ENCODE measurements at regions not wholly inside any gene's neighbourhood (a gene's known extent, or its start where the extent isn't known, plus 50 kb on each side); places are given as distances from the start of the nearest gene placed in this dataset.
A peak's percentile ranks its signal among the peaks of the same experiment; 100 is the strongest.
"Not testable (repeated sequence)": the region's sequence is repeated elsewhere in the genome, so short reads cannot be mapped to it uniquely, and the experiment has no call there.

DNA sequence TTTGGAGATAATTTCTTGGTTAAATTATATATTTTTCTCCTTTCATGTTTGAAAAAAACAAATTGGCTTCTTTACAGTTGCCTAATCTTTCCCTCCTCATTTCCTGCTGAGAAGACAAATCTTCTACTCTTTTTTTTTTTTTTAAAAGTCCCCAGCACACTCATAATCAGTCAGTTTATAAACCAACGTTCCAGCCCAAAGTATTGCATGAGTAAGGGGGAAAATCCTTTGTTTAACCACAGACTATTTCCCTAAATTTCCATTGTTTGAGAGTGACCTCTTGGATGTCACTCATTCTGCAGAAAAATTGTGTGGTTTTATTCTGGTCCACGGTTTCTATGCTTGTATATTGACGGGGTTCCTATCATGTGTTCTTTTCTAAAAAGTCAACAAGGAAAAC is 55.1 kb upstream of the TLR4 start:
- no peak for DNase-seq (ENCODE audit: low read depth)

DNA sequence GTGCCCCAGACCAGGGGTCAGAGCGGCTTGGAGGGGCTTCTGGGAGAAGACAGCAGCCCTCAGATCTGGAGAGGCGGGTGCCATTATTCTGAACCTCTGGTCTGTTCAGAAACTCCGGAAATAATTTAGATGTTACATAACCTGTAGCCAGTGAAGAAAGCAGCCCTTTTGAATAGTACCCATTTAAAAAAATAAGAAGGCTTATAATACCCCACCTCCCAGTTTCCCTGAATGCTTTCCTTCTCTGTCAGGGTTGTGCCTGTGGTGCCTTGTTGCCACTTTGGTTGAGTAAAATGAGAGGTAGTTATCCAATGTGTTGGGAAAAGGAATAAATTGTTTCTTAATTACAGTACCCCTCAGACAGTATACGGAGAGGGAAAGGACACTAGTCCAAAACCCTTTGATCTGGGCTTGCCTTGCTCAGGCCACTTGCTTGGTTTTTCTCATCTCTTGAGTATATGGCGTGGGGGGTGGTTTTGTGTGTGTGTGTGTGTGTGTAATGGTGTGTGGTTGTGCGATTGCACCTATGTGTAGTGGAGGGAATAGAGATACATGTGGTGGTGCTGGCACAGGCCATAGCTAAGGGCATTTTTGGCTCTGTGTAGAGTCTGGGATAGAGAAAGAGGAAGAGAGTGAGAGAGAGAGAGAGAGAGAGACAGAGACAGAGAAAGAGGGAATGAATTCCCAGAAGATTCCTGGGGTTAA is 59.1 kb upstream of the TLR4 start:
- no peak for DNase-seq (ENCODE audit: low read depth)

DNA sequence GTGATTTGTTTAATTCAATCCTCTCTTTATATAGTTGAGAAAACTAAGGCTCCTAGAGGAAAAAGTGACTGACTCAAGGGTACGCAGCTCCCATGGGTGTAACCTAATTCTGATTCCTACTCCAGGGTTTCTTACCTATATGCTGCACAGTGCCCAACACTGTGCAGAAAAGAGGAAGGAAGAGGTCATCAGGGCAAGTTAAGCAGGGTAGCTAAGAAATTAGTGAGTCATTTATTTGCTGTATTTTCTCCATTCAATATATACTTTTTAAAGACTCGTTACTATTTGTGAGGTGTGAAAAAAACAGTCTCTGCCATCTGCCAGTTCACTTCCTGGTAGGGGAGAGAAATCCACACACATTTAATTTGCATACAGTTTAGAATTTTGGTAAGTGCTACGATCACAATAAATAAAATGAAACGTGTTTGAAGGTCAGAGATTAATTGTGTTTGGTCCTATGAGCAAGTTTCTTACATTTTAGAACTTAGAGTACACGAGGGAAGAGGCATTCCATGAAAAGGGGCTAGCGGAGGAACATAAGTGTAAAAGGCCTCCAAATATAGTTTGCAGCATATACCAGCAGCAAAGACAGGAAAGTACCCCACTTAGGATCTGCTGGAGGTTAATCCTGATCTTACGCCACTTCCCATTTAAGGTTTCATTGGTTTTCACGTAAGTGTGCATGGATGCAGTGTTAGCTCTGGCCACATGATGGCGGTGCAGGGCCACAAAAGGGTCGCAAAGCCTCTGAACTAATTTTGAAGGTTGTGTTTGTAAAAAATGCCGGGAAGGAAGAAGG is 59.9 kb upstream of the TLR4 start:
- peak; percentile 75 for DNase-seq (ENCODE audit: low read depth)

DNA sequence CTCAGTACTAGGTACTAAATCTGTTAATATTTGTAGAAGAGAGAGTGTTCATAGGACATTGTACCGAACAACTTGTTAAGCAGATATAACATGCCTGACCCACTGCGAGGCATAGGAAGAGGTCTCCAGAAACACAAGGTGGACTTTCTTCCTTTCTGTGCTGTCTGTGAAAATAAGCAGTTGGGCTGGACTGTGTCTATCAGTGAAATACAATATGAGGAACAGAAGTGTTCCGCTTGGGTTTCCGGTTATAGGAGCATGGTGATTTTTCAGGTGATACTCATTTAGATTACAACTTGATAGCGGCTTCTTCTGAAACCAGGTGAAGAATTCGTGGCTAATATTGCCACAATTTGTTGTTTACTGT is 60.9 kb upstream of the TLR4 start:
- DNase-seq (ENCODE audit: low read depth) = no peak

DNA sequence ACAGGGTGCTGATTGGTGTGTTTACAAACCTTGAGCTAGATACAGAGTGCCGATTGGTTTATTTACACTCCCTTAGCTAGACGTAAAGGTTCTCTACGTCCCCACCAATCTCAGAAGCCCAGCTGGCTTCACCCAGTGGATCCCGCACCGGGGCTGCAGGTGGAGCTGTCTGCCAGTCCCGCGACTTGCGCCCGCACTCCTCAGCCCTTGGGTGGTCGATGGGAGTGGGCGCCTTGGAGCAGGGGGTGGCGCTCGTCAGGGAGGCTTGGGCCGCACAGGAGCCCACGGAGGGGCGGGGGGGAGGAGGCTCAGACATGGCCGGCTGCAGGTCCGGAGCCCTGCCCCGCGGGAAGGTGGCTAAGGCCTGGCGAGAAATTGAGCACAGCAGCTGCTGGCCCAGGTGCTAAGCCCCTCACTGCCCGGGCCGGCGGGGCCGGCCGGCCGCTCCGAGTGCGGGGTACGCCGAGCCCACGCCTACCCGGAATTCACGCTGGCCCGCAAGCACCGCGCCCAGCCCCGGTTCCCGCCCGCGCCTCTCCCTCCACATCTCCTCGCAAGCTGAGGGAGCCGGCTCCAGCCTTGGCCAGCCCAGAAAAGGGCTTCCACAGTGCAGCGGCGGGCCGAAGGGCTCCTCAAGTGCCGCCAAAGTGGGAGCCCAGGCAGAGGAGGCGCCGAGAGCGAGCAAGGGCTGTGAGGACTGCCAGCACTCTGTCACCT is 61.5 kb upstream of the TLR4 start:
- DNase-seq (ENCODE audit: low read depth) = not testable (repeated sequence)

DNA sequence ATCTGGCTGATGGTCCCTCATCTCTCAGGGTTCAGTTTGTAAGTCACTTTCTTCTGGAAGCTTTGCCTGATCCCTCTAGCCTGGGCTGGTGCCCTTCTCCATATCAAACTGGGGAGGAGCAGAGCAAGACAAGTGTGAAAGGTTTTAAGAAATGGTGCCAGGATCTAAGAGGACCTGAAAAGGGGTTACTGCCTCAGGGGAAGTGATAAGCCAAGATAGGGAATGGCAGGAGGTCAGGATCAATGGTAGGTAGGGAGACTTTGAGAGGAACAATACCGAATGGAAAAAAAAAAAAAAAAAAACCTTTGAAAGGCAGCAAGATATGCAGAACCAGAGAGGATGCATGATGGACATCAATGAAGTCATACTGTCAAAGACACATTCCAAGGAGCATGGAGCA is 67.5 kb upstream of the TLR4 start:
- no peak for DNase-seq (ENCODE audit: low read depth)

DNA sequence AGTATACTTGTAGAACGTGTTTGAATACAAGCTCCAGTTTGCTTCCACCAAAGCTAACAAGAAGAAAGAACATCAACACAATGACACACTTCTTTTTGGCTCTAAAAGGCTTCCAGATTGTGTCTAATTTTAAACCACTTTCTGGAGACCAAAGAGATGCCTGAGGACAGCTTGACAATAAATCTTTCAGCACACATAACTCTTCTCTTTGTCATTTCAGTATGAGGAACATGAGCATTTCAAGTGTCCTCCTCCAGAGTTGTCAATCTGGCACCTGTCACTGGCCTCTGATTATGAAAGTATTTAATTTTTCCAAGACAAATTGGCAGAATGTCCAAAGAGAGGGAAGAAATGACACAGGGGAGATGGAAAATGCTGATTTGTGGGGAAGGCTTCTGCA is 79.0 kb upstream of the TLR4 start:
- no peak for DNase-seq (ENCODE audit: low read depth)

DNA sequence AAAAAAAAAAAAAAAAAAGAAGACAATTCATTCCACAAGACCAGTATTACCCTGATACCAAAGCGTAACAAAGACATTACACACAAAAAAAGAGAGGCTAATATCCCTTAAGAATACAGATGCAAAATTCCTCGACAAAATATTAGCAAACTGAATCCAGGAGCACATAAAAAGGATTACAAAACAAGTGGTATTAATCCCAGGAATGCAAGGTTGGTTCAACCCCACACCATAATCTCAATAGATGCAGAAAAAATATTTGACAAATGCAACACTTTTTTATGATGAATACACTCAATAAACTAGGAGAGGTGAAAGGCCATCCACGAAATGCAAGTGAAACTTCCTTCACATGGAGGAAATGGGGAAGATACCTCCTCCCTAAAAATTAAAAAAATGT is 80.1 kb upstream of the TLR4 start:
- no peak for DNase-seq (ENCODE audit: low read depth)

DNA sequence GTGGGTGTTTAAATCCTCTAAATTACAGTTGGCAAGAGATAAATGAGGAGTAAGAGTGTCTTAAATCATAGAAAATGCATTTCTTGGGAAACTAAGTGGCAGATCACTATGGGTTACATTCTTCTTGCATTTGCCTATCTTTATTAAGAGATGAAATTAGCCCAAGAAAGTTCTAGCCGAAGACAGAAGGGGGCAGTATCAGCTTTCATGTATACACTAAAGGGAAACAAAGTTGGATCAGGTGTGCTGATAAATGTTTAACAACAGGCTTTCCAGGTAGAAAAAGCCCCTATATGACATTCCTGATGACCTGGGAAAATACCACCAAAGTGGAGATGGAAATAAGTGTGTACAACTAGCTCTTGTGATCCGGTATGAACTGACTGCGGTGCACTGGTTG is 81.9 kb upstream of the TLR4 start:
- DNase-seq (ENCODE audit: low read depth) = peak; percentile 23

DNA sequence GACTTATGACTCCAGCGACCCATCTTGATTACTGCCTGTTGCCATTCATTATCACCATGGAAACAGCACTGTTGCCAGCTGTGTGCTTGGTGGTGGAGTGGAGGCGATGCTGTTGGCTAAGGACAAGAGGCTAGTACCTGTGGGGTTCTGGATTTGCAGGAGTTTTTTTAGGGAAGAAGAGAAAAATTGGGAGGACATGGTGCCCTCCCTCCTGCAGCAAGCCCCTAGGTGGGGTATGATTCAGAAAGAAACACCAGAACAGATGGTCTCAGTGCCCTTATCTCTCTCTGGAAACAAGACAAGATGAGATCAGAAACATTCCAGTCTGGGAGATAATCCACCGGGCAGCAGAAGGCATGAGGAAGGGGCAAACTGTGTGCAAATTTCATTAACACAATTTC is 87.8 kb upstream of the TLR4 start:
- DNase-seq (ENCODE audit: low read depth) = no peak

DNA sequence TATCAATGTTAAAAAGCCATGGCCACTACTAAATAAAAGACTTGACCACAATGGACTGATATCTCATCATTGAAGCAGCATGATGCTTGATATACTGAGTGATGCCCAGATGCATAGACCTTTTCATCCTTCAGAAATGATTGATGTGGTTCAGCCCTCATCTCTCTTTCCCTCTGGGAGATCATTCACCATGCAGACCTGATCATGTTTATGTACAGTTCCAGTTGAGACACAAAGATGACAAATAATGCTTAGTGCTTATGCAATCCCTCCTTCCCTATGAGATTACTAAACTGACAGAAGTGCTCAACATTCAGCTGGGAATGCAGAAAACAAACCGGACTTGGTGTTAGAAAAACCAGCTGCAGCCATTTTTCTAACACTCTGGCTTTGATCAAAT is 91.9 kb upstream of the TLR4 start:
- no peak for DNase-seq (ENCODE audit: low read depth)

DNA sequence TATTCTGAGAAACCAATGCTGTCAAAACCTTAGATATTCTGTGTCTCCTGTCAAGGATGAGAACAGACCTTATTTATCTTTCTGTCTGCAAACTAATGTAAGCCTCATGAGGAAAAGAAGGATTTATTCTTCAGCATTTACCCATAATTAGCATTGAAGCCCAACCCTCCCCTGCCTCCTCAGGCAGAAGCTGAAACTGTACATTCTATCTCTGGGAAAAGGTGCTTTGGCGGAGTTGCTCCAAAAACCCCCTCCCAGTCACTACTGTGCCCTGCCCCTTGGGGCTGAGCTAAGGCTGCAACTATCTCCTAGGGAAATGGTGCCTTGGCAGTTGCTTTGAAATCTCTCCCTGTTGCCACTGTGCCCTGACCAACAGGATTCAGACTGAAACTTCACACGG is 106.2 kb upstream of the TLR4 start:
- DNase-seq (ENCODE audit: low read depth) = no peak

DNA sequence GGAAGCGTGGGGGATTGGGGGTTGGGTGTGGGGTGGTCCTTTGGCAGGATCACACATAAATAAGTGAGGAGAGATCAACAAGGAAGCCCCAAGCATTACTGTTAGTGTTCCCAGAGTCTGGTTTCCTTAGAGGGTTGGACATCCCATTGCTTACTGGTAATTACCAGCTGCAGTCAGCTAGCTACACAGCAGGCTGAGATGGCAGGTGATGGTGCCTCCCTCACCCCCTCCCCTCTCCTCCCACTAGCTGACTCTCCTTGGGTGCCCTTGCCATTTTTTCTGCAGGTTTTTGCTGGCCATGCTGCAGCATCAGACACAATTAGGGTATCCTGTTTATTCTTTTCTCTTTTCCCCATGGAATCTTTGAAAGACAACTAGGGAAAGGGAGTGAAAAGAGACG is 107.5 kb upstream of the TLR4 start:
- DNase-seq (ENCODE audit: low read depth) = no peak

DNA sequence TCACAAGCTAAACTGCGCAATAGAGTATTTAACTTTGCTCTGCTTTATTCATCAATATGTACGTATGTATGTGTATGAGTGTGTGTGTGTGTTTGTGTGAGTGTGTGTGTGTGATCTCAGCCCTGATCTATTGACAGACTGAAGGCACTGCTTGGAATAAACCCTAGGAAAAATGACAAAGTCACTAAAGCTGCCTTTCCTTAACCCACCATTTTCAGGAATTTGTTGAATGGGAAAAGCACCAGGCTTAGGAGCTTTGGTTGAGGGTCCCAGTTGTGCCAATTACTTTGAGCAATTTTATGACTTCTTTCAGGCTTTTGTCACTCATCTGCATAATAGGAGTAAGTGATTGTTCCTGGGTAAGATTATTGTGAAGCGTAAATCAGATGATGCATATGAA is 108.6 kb upstream of the TLR4 start:
- DNase-seq (ENCODE audit: low read depth) = no peak

DNA sequence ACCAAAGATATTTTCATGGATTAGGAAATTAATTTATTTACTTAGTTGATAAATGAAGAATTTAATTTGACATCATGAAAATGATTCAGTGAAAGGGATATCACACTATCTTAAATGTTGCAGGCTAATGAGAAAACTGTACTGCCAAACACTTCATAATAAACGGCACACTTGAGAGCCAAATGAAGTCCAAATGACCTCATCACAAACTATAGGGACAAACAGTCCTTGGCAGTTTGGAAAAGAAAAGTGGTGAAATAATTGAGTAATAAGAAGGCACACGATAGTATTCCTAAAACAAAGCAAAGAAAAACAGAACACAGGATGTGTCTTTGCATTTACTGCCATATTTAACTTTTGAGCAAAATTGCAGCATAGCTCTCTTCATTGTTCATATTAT is 116.9 kb upstream of the TLR4 start:
- no peak for DNase-seq (ENCODE audit: low read depth)

DNA sequence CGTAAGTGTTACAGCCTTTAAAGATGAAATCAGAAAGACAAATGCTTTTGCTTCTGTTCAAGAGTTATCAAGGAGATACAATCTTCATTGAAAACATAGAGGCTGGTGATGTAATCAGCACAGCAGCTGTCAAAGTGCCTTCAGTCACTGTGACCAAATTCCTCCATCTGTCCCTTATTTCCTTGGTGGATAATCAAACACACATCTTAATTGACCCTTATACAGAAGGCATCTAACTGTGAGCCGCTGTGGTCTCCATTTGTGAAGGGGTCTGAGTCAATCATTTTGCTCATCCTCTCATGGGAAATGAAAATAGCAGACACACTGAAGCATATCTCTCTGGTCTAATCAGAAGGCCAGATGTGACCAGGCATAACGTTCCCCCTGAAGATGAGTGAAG is 130.1 kb upstream of the TLR4 start:
- no peak for DNase-seq (ENCODE audit: low read depth)

DNA sequence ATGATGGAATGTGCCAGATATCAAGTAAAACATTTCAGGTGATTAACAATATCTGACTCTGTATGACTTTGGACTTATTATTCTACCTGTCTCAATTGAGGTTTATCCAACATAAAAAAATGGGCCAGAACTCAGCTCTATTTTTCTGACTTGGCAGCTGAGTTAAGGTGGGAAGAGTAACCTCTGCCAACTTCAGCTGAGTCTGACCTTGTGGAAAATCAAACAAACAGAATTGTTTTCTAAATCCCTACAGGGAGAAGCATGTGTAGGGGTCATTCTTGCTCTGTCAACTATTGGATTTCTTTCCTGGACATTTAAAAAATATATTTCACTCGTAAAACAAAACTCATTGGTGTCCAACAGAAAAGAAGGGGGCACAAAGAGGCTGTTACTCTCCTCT is 139.4 kb upstream of the TLR4 start:
- no peak for DNase-seq (ENCODE audit: low read depth)

DNA sequence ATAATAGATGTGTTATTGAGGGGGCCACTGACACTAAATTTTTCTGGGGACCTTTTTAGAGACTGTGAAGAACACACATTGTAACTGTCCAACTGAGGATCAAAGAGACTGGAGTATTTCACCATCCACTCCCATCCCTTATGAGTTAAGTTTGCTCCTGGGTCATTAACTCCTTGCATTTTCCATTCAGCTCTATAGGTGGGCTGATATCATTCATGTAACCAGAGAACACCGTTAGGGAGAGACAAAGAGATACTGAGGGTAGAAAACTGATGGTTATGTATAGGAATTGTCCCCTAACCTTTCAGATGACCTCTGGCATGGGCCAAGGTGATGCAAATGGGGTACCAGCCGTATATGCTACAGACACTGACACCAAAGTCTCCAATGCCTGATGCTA is 142.4 kb upstream of the TLR4 start:
- no peak for DNase-seq (ENCODE audit: low read depth)

DNA sequence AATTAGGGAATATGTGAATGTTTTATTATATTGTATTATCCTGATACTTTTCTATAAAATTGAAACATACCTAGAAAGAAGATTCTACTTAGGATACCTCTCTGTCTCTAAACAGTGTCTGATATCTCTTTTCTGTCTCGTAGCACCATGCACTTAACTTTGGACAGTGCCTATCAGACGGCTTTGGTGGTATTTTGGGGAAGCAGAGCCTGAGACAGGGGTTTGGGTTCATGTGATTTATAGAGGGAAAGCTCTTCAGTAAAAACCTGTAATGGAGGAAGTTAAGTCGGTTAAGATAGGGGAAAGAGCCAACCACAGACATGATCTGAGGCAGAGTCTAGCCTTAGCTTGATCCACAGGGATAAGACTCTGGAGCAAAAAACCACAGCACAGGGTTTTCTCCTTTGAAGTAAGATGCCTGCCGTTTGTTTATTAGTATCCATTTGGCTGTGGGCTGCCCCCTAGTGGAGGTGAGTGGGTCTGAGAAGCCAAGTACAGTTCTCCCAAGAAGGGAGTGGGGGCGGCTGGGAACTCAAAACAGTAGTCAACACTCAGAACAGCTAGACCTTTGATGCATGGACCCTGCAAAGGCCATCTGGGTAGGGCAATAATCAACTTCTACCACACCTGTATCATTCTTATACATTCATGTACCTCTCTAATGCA is 141.2 kb upstream of the ASTN2 start:
- DNase-seq (ENCODE audit: low read depth) = peak; percentile 58

DNA sequence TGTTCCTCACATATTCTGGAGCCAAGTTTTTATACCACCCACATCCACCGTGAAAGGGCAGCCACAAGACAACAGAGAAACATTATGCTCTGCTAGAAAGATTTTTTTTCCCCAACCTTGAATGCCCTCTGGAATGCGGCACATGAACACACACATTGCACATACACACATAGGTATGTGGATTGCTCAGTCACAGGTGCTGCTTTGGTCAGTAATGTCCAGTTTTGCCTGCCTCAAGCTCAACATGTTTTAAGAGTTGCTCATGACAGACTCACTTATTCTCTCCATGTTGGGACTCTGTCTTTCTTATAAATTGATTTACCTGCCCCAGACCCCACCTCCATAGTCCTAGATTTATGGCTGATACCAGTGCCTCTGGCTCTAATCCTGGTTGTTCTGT is 138.0 kb upstream of the ASTN2 start:
- DNase-seq (ENCODE audit: low read depth) = no peak

DNA sequence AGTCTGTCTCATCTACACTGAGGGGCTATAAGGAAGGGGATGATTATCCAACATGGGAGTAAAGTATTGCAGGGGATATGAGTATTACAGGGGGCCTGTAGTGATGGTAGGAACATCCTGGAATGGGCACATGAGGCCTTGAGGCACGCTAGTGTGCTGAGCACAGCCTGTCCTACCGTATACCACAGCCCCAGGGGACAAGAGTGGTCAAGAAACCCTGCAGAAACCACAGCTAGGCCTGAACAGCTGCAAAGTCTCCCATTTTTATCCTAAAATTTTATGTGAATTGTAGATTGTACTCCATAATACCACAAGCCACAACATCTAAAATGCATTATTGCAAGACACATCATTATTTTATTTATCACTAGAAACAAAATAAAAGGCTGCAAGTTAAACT is 136.3 kb upstream of the ASTN2 start:
- no peak for DNase-seq (ENCODE audit: low read depth)

DNA sequence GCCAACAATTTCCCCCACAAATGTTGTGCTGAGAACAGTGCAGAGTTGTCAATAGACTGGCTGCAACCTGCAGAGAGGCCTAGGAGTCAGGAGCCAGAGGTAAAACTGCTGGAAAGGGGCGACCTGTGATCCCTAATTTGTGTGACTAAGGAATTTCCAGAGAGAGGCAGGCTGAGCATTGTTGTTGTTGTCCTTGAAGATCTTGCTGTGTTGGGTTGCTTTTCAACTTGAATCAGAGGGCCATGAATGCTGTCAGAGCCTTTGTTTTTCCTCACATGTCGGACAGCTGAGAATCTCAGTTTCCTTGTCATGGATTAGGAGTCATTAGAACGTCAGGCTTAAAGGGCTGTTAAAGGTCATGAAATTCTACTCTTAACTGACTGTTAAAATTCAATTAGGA is 134.6 kb upstream of the ASTN2 start:
- DNase-seq (ENCODE audit: low read depth) = no peak

DNA sequence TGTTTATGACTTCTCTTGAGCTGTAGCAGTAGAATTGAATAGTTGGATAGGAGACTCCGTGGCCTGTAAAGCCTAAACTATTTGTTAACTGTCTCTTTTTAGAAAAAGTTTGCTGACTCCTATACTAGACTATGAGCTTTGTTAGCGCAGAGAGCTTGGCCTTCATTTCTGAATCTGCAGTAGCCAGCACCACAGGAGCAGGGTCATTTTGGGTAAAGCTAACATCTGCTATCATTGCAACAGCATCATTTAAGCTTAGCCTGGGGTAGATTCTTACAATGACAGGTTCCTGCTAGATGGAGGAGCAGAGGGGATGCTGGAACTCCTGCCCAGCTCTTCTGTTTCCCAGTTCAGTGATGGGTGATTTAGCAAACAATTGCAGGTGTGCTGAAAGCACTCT is 133.7 kb upstream of the ASTN2 start:
- no peak for DNase-seq (ENCODE audit: low read depth)
